ENCODE measurements at regions not wholly inside any gene's neighbourhood (a gene's known extent, or its start where the extent isn't known, plus 50 kb on each side); places are given as distances from the start of the nearest gene placed in this dataset.

DNA sequence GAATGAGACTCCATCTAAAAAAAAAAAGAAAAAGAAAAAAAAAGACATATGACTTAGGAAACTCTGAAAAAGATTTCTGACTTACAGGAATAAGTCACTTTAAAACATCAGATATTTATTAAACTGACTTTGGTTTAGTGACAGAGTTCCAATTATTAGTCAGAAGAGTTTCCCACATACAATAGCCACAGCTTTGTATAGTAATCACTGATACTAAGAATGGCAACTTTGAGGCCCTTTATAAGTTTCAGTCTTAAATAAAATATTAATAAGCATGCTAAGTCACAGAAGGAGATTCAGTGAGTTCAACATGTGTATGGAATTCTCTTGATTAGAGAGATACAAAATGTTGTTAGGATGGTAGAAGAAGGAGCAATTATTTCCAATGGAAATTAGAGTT, 652.3 kb upstream of the AMOT start:
- TF ChIP-seq SUZ12 (IDR thresholded peaks at IDR 0.05; ENCODE audit: extremely low read depth, insufficient read depth, insufficient read length): no peak
- TF ChIP-seq ZNF274 (IDR thresholded peaks at IDR 0.05; ENCODE audit: low read depth, low read length): no peak
